WTC11 (cell line): ENCODE measurements at regions not wholly inside any gene's neighbourhood (a gene's known extent, or its start where the extent isn't known, plus 50 kb on each side); places are given as distances from the start of the nearest gene placed in this dataset.

ENCODE experiments used
- ATAC-seq: fragments of 200-7000 bp; cut with Tn5 transposase; 2 replicates; pipeline ENCODE4 v1.10.0; 2021; ENCODE audit warnings: mild to moderate bottlenecking, moderate library complexity
- CTCF ChIA-PET: fragments of 300-600 bp; sonication (Branson Sonifier 250); formaldehyde crosslinking; loops from one replicate; lab custom pipeline; 2021; ENCODE audit warnings: antibody characterized with exemption; lab: Charles Lee
- POLR2A ChIA-PET: fragments of 350-600 bp; sonication (Branson Sonifier 250); formaldehyde crosslinking; loops from one replicate; lab custom pipeline; 2021; ENCODE audit warnings: antibody characterized with exemption; lab: Charles Lee
- DNase-seq: peaks from one replicate; pipeline ENCODE4 v3.0.0; 2021; ENCODE audit warnings: low spot score
- H3K27ac Mint-ChIP-seq: 2 replicates; pipeline ENCODE4 v1.8.0; 2021; ENCODE audit warnings: mixed read lengths
- H3K27me3 Mint-ChIP-seq: 2 replicates; pipeline ENCODE4 v1.8.0; 2021; ENCODE audit warnings: low read depth, mild to moderate bottlenecking, moderate library complexity, mixed read lengths
- H3K36me3 Mint-ChIP-seq: 2 replicates; pipeline ENCODE4 v1.8.0; 2021; ENCODE audit warnings: mixed read lengths
- H3K4me1 Mint-ChIP-seq: 2 replicates; pipeline ENCODE4 v1.8.0; 2022; ENCODE audit warnings: mixed read lengths
- H3K4me3 Mint-ChIP-seq: 2 replicates; pipeline ENCODE4 v1.8.0; 2021; ENCODE audit warnings: mild to moderate bottlenecking, moderate library complexity, mixed read lengths
- H3K9me3 Mint-ChIP-seq: 2 replicates; pipeline ENCODE4 v1.8.0; 2021; ENCODE audit warnings: mixed read lengths
- AR ChIP-seq: fragments of 250-450 bp; sonication (Bioruptor Pico); IDR thresholded peaks from 2 replicates; pipeline ENCODE4 v1.9.0; 2021; ENCODE audit warnings: mild to moderate bottlenecking
- CREM ChIP-seq: sonication (generic); formaldehyde crosslinking; IDR thresholded peaks from 2 replicates; pipeline ENCODE4 v1.8.1; 2022; ENCODE audit warnings: mild to moderate bottlenecking, missing genetic modification reagents, moderate library complexity
- ERG ChIP-seq: fragments of 250-450 bp; sonication (Bioruptor Pico); IDR thresholded peaks from 2 replicates; pipeline ENCODE4 v1.8.0; 2021; ENCODE audit warnings: mild to moderate bottlenecking
- GABPB1 ChIP-seq: sonication (generic); formaldehyde crosslinking; IDR thresholded peaks from 2 replicates; pipeline ENCODE4 v1.8.1; 2023; ENCODE audit warnings: mild to moderate bottlenecking, missing genetic modification reagents
- GRHL2 ChIP-seq: fragments of 250-450 bp; sonication (Bioruptor Pico); IDR thresholded peaks from 2 replicates; pipeline ENCODE4 v1.8.0; 2022; ENCODE audit warnings: mild to moderate bottlenecking, moderate library complexity; ENCODE audit not compliant: insufficient replicate concordance, severe bottlenecking
- HMGA2 ChIP-seq: fragments of 250-450 bp; sonication (Bioruptor Pico); IDR thresholded peaks from 2 replicates; pipeline ENCODE4 v1.4.0; 2021; ENCODE audit warnings: mild to moderate bottlenecking, moderate library complexity
- IRF1 ChIP-seq: sonication (generic); formaldehyde crosslinking; IDR thresholded peaks from 2 replicates; pipeline ENCODE4 v1.8.0; 2023; ENCODE audit warnings: missing genetic modification reagents
- JUN ChIP-seq: sonication (generic); formaldehyde crosslinking; IDR thresholded peaks from 2 replicates; pipeline ENCODE4 v1.8.0; 2023; ENCODE audit warnings: mild to moderate bottlenecking, missing genetic modification reagents
- KAT7 ChIP-seq: sonication (generic); formaldehyde crosslinking; IDR thresholded peaks from 2 replicates; pipeline ENCODE4 v1.8.1; 2023; ENCODE audit warnings: missing genetic modification reagents, mild to moderate bottlenecking, borderline replicate concordance
- NFE2L1 ChIP-seq: sonication (generic); formaldehyde crosslinking; IDR thresholded peaks from 2 replicates; pipeline ENCODE4 v1.8.1; 2023; ENCODE audit warnings: missing genetic modification reagents
- NR3C1 ChIP-seq: sonication (generic); formaldehyde crosslinking; conservative IDR thresholded peaks from 2 replicates; pipeline ENCODE4 v1.8.1; 2023; ENCODE audit warnings: low read depth, mild to moderate bottlenecking, missing genetic modification reagents
- USF1 ChIP-seq: sonication (generic); formaldehyde crosslinking; IDR thresholded peaks from 2 replicates; pipeline ENCODE4 v1.8.0; 2022; ENCODE audit warnings: mild to moderate bottlenecking, missing genetic modification reagents
- ZMAT4 ChIP-seq: fragments of 250-450 bp; sonication (Bioruptor Pico); IDR thresholded peaks from 2 replicates; pipeline ENCODE4 v1.9.0; 2021; ENCODE audit warnings: mild to moderate bottlenecking
- ZNF138 ChIP-seq: sonication (generic); formaldehyde crosslinking; conservative IDR thresholded peaks from 2 replicates; pipeline ENCODE4 v1.8.1; 2022; ENCODE audit warnings: mild to moderate bottlenecking, moderate library complexity, missing genetic modification reagents
- ZNF219 ChIP-seq: sonication (generic); formaldehyde crosslinking; IDR thresholded peaks from 2 replicates; pipeline ENCODE4 v1.8.0; 2023; ENCODE audit warnings: missing genetic modification reagents, mild to moderate bottlenecking, borderline replicate concordance
- ZNF232 ChIP-seq: sonication (generic); formaldehyde crosslinking; IDR thresholded peaks from 2 replicates; pipeline ENCODE4 v1.8.0; 2022; ENCODE audit warnings: mild to moderate bottlenecking, missing genetic modification reagents
- ZNF512 ChIP-seq: sonication (generic); formaldehyde crosslinking; IDR thresholded peaks from 2 replicates; pipeline ENCODE4 v1.8.1; 2022; ENCODE audit warnings: missing genetic modification reagents, borderline replicate concordance
- TF ChIP-seq, protein P1 (sequence below): sonication (generic); formaldehyde crosslinking; IDR thresholded peaks from 2 replicates; pipeline ENCODE4 v1.8.1; 2022; ENCODE audit warnings: mild to moderate bottlenecking, missing genetic modification reagents, moderate library complexity, borderline replicate concordance
- TF ChIP-seq, protein P2 (sequence below): sonication (generic); formaldehyde crosslinking; conservative IDR thresholded peaks from 2 replicates; pipeline ENCODE4 v1.8.1; 2022; ENCODE audit warnings: mild to moderate bottlenecking, missing genetic modification reagents

- no peak for TF ChIP-seq GABPB1 (CRISPR knock-in tag)
- no peak for TF ChIP-seq ZNF138 (CRISPR knock-in tag)
Measured at GRCh38 chrY:19268331-19268730, 476.2 kb downstream of the KDM5D start (continued).

- Mint-ChIP-seq H3K36me3 (no peaks in the 10 kb centered on the region), H3K27ac (no peak overlapping the region), H3K9me3 (no peaks in the 10 kb centered on the region), H3K27me3 (no peaks in the 10 kb centered on the region), H3K4me1 (no peaks in the 10 kb centered on the region)
- ChIA-PET CTCF (no interaction called here), POLR2A (no interaction called here)
- DNase-seq: no peak
- no peak for ATAC-seq
- no peak for TF ChIP-seq IRF1
- TF ChIP-seq, protein P1, sequence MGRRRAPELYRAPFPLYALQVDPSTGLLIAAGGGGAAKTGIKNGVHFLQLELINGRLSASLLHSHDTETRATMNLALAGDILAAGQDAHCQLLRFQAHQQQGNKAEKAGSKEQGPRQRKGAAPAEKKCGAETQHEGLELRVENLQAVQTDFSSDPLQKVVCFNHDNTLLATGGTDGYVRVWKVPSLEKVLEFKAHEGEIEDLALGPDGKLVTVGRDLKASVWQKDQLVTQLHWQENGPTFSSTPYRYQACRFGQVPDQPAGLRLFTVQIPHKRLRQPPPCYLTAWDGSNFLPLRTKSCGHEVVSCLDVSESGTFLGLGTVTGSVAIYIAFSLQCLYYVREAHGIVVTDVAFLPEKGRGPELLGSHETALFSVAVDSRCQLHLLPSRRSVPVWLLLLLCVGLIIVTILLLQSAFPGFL (CRISPR knock-in tag): no peak
- no peak for TF ChIP-seq ZNF219
- TF ChIP-seq ZNF232 (CRISPR knock-in tag): no peak
- TF ChIP-seq GRHL2 (CRISPR knock-in tag): no peak
- TF ChIP-seq CREM (CRISPR knock-in tag): no peak
- no peak for TF ChIP-seq AR (CRISPR knock-in tag)
- TF ChIP-seq, protein P2, sequence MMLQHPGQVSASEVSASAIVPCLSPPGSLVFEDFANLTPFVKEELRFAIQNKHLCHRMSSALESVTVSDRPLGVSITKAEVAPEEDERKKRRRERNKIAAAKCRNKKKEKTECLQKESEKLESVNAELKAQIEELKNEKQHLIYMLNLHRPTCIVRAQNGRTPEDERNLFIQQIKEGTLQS: no peak
- no peak for TF ChIP-seq JUN
- TF ChIP-seq NFE2L1 (CRISPR knock-in tag): no peak
- TF ChIP-seq USF1 (CRISPR knock-in tag): no peak
- no peak for TF ChIP-seq ZNF512
- TF ChIP-seq KAT7: no peak
- TF ChIP-seq, all 79 proteins: peak for 0
- H3K4me3 Mint-ChIP-seq: no peak overlapping the region
Measured at GRCh38 chrY:19265404-19265803, 479.1 kb downstream of the KDM5D start.

DNA sequence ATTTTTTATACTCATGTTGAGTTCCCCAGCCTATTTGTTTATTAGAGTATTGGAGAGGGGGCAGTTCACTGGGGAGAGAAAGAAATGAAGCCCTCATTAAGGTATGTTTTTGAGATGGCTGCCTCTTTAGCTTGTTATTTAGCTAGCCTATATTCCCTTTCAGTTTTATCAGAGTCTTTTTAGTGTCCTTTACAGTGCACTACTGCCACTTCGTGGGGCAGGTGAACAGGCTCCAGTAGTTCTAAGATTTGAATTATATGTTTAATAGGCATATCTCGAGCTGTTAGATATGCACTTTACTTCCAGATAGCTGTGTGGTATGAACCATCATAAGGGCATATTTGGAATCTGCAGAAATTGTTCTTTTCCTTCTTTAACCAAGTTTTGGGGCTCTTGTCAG lies 482.2 kb downstream of the KDM5D start:
- ChIA-PET CTCF (interaction anchor here (0.6 kb wide), 1 partner anchor 291 kb away, joined by 4 read pairs; no protein-coding TSS in a partner anchor), POLR2A (no interaction called here)
- no peaks in the 10 kb centered on the region for H3K4me1 Mint-ChIP-seq
- H3K36me3 Mint-ChIP-seq: peaks cover 3% of the 10 kb centered on the region; the same call in 1 of the 2 replicates
- ATAC-seq: no peak
- peaks cover 18% of the 10 kb centered on the region for H3K9me3 Mint-ChIP-seq
- no peak for DNase-seq
- H3K4me3 Mint-ChIP-seq: no peak overlapping the region
- TF ChIP-seq NR3C1 (CRISPR knock-in tag) (no peak), ERG (CRISPR knock-in tag) (no peak), ZMAT4 (CRISPR knock-in tag) (no peak), HMGA2 (CRISPR knock-in tag) (no peak)
- H3K27ac Mint-ChIP-seq: no peak overlapping the region
- no peaks in the 10 kb centered on the region for H3K27me3 Mint-ChIP-seq
